Karpas-422 (cell line): ENCODE measurements at regions not wholly inside any gene's neighbourhood (a gene's known extent, or its start where the extent isn't known, plus 50 kb on each side); places are given as distances from the start of the nearest gene placed in this dataset. TPM values are rescaled to one million over a fixed set of nuclear protein-coding genes. Genes with fewer than 3 reads are reported as not detected.
"Not testable (repeated sequence)": the region's sequence is repeated elsewhere in the genome, so short reads cannot be mapped to it uniquely, and the experiment has no call there.

ENCODE experiments used
- DNase-seq: peaks from one replicate; pipeline ENCODE4 v3.0.0-alpha.2; 2015
- H2AFZ ChIP-seq: fragments of 200-600 bp; sonication (generic); 2 replicates; pipeline ENCODE4 v1.6.1; 2014; ENCODE audit warnings: antibody characterized with exemption, low read length, mixed read lengths
- H3K27ac ChIP-seq: fragments of 200-600 bp; sonication (generic); 2 replicates; pipeline ENCODE4 v1.5.1; 2014; ENCODE audit warnings: mild to moderate bottlenecking, low read length, moderate library complexity
- H3K27me3 ChIP-seq: fragments of 200-600 bp; sonication (generic); 2 replicates; pipeline ENCODE4 v1.6.1; 2014; ENCODE audit warnings: low read length, mixed read lengths
- H3K36me3 ChIP-seq: fragments of 200-600 bp; sonication (generic); 2 replicates; pipeline ENCODE4 v1.6.1; 2014; ENCODE audit warnings: low read length, mixed read lengths; ENCODE audit not compliant: insufficient read depth
- H3K4me1 ChIP-seq: fragments of 200-600 bp; sonication (generic); 2 replicates; pipeline ENCODE4 v1.6.1; 2014; ENCODE audit warnings: mild to moderate bottlenecking, low read length, mixed read lengths
- H3K4me2 ChIP-seq: fragments of 200-600 bp; sonication (generic); 2 replicates; pipeline ENCODE4 v1.6.1; 2014; ENCODE audit warnings: low read length, low read depth, mild to moderate bottlenecking; ENCODE audit not compliant: poor library complexity, severe bottlenecking
- H3K4me3 ChIP-seq: fragments of 200-600 bp; sonication (generic); 2 replicates; pipeline ENCODE4 v1.5.1; 2014; ENCODE audit warnings: mild to moderate bottlenecking, antibody characterized with exemption, low read length, mixed read lengths
- H3K79me2 ChIP-seq: fragments of 200-600 bp; sonication (generic); 2 replicates; pipeline ENCODE4 v1.6.1; 2014; ENCODE audit warnings: mild to moderate bottlenecking, low read length, mixed read lengths
- H3K9ac ChIP-seq: fragments of 200-600 bp; sonication (generic); 2 replicates; pipeline ENCODE4 v1.6.0; 2014; ENCODE audit warnings: low read length
- H3K9me2 ChIP-seq: fragments of 200-600 bp; sonication (generic), shearing (Covaris generic); replicated peaks from 2 replicates; pipeline ENCODE4 v1.6.0; 2014; ENCODE audit warnings: mild to moderate bottlenecking, low read length, moderate library complexity; ENCODE audit not compliant: insufficient read depth
- H3K9me3 ChIP-seq: fragments of 300-700, 200-600 bp; sonication (generic); 2 replicates; pipeline ENCODE4 v1.6.1; 2014; ENCODE audit warnings: low read length, mixed read lengths
- H4K20me1 ChIP-seq: fragments of 200-600 bp; sonication (generic); 2 replicates; pipeline ENCODE4 v1.6.1; 2014; ENCODE audit warnings: mild to moderate bottlenecking, antibody characterized with exemption, low read length, low read depth; ENCODE audit not compliant: insufficient read depth
- small RNA-seq: library from RNA; depleted of rRNA; stranded (forward); fragments of <200 nt; gene quantifications from one replicate; pipeline ENCODE3, GENCODE V24; 2014

DNA sequence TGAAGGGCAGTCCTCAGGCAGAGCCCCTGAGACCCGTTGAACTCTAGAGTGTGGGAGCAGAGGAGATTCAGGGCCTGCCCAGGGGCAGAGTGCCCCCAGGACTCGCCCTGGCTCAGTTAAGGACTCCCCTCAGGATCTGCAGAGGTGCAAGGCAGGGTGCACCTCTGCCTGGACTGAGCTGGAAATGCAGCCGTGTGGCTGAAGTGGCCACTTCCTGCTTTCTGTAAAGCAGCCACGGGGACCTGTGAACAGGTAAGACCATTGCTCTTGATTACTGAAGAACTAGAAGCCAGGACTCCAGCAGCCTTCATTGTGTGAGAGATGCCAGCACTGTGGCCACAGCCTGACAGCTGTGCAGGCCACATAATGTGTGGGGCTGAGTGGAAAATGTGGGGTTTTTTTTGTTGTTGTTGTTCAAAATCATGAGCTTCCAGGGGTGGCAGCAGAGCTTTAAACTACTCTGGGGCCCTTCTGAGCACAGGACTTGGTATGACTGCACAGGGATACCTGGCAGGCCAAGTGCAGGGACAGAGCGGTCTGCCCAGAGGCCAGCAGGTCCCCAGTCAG is 339.8 kb downstream of the CACNA1B start:
- not testable (repeated sequence) for H3K9ac ChIP-seq, H3K9me2 ChIP-seq

DNA sequence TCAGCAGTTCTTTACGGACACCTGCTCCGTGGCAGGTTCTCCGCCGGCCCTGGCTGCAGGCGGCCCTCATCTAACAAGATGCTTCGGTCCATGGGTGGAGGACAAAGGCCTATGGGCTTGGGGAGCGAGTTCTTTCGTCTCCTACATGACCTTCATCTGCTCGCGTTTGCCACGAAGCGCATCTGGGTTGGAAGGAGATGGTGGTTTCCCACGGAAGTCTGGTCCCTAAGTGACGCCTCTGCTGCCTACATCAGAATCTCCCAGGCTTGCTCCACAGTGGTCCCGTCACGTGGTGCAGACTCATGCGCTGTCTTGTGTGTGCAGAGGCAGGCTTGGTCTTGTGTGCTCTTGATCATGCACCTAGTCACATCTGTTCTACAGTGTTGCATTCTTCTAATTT is 341.7 kb downstream of the CACNA1B start:
- H2AFZ ChIP-seq, H3K4me2 ChIP-seq, H3K9me3 ChIP-seq, H3K79me2 ChIP-seq, H3K4me1 ChIP-seq, H4K20me1 ChIP-seq, H3K27ac ChIP-seq, H3K9me2 ChIP-seq, H3K36me3 ChIP-seq, H3K9ac ChIP-seq, DNase-seq, H3K27me3 ChIP-seq, H3K4me3 ChIP-seq: not testable (repeated sequence)

More for the DNA sequence above, 339.8 kb downstream of the CACNA1B start:
- H3K9me3 ChIP-seq, H3K27ac ChIP-seq, H3K79me2 ChIP-seq, H3K27me3 ChIP-seq, H3K4me1 ChIP-seq, H3K36me3 ChIP-seq, H3K4me3 ChIP-seq, DNase-seq, H3K4me2 ChIP-seq, H2AFZ ChIP-seq, H4K20me1 ChIP-seq: not testable (repeated sequence)

DNA sequence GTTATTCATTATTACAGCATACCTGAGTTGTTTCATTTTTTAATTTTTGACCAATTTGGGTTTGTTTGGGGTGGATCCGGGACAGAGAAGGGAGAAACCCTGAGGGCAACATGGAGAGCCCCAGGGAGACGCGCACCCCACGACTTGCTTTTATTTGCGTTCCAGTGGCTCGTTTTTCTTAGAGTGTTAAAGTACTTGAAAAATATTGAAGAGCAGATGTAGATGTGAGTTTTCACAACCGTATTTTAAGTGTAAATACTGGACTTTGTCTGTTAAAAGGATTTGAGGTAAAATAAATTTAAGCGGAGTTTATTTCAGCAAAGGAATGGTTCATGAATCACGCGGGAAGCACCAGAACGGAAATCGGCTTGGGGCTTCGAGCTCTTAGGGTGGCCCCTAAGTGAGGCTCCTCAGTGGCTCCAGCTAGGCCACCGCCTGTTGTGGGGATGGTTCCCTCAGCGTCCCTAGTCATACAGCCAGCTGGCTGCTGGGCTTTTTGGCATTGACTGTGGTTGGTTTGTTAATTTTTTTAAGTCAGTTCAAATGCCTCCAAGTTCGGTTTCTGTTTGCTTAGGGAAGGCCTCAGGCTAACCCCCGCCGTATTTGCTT is 344.0 kb downstream of the CACNA1B start:
- H3K36me3 ChIP-seq = not testable (repeated sequence)

DNA sequence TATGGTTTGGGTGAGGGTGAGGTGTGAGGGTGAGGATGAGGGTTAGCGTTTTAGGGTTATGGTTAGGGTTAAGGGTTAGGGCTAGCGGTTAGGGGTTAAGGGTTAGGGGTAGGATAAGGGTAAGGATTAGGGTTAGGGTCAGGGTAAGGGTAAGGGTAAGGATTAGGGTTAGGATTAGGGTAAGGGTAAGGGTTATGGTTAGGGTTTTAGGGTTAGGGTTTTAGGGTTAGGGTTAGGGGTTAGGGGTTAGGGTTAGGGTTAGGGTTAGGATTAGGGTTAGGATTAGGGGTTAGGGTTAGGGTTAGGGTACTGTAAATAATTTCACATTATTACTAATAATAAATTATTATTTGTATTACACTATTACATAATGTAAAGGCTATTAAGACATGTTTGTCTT is 359.5 kb downstream of the CACNA1B start:
- H3K4me3 ChIP-seq, H3K4me1 ChIP-seq: not testable (repeated sequence)

More for the DNA sequence above, 344.0 kb downstream of the CACNA1B start:
- H3K9ac ChIP-seq, H3K4me3 ChIP-seq, H3K9me3 ChIP-seq, H2AFZ ChIP-seq, H3K79me2 ChIP-seq, H3K9me2 ChIP-seq, H4K20me1 ChIP-seq, DNase-seq, H3K27me3 ChIP-seq, H3K27ac ChIP-seq, H3K4me2 ChIP-seq, H3K4me1 ChIP-seq: not testable (repeated sequence)

DNA sequence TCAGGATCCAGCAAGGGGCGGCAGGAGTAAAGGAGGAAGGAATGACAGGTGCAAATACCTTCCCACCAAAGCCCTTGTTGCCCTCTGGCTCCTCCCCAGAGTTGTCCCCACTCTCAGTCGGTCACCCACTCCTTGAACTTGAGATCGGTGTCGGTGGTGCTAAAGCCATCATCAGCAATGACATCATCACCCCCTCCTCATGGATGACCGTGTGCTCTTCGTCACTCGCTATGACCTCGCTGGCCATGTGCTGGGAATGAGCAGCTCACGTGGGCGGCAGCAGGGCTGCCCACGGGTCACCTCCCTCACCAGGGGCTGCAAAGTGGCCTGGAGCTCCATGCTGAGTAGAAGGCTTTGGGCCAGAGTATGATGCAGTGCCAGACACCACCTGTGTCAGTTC is 405.3 kb downstream of the CACNA1B start:
- not testable (repeated sequence) for H3K9me2 ChIP-seq, H2AFZ ChIP-seq, H3K9me3 ChIP-seq, H3K27me3 ChIP-seq, H3K36me3 ChIP-seq, H3K27ac ChIP-seq, H3K9ac ChIP-seq, H3K79me2 ChIP-seq, H3K4me3 ChIP-seq, DNase-seq, H4K20me1 ChIP-seq, H3K4me2 ChIP-seq, H3K4me1 ChIP-seq

More for the DNA sequence above, 359.5 kb downstream of the CACNA1B start:
- H2AFZ ChIP-seq, H3K79me2 ChIP-seq, H4K20me1 ChIP-seq, H3K9ac ChIP-seq, H3K9me2 ChIP-seq, H3K9me3 ChIP-seq, DNase-seq, H3K27ac ChIP-seq, H3K4me2 ChIP-seq, H3K27me3 ChIP-seq, H3K36me3 ChIP-seq: not testable (repeated sequence)

Small RNAs in the stretch of these regions (small RNA-seq; reads per million reads assigned to genes)
- not detected for gene RNU6-785P
